ENCODE measurements at regions not wholly inside any gene's neighbourhood (a gene's known extent, or its start where the extent isn't known, plus 50 kb on each side); places are given as distances from the start of the nearest gene placed in this dataset.

- no TSS peak for BruUV-seq (replicated peaks)
Observed at GRCh38 chrX:69305333-69306062, 140.2 kb upstream of the PJA1 start.

GRCh38 chrX:69303231-69303630 is 138.0 kb upstream of the PJA1 start:
- Histone ChIP-seq H3K27me3 (replicated peaks; ENCODE audit: insufficient read depth, low read depth, low read length, poor library complexity) (no peaks in the 10 kb centered on the region), H3K4me3 (ENCODE audit: low read depth, low read length, poor library complexity, severe bottlenecking) (no peak overlapping the region), H3K36me3 (ENCODE audit: insufficient read depth, low read length, poor library complexity, severe bottlenecking) (no peaks in the 10 kb centered on the region), H3K4me1 (ENCODE audit: insufficient read depth, low read length, poor library complexity, severe bottlenecking) (peaks cover 50% of the 10 kb centered on the region), H3K9me3 (ENCODE audit: low read depth, low read length, poor library complexity, severe bottlenecking) (no peaks in the 10 kb centered on the region), H3K27ac (ENCODE audit: low read depth, low read length, poor library complexity, severe bottlenecking) (no peak overlapping the region)
- POLR2A ChIA-PET (ENCODE audit: low non-redundant PET) = no interaction called here
- DNase-seq (ENCODE audit: low spot score) = no peak
- CTCF ChIA-PET = no interaction called here
- BruUV-seq (replicated peaks) = no TSS peak
- intact Hi-C loops (cut with micrococcal nuclease; ENCODE audit: unreplicated experiment) = no loop called here
- TF ChIP-seq CTCF (conservative IDR thresholded peaks at IDR 0.05; ENCODE audit: low read depth, low read length) (no peak), EZH2 (IDR thresholded peaks at IDR 0.05; ENCODE audit: borderline replicate concordance, low read depth, low read length, poor library complexity, severe bottlenecking) (no peak)

More at GRCh38 chrX:69305333-69306062, 140.2 kb upstream of the PJA1 start:
- no peaks in the 10 kb centered on the region for H3K36me3 ChIP-seq (ENCODE audit: insufficient read depth, low read length, poor library complexity, severe bottlenecking)
- peak overlapping the region; percentile 79 for H3K27ac ChIP-seq (ENCODE audit: low read depth, low read length, poor library complexity, severe bottlenecking)
- POLR2A ChIA-PET (ENCODE audit: low non-redundant PET) = no interaction called here
- intact Hi-C loops (cut with micrococcal nuclease; ENCODE audit: unreplicated experiment) = no loop called here
- CTCF ChIA-PET = no interaction called here
- H3K4me3 ChIP-seq (ENCODE audit: low read depth, low read length, poor library complexity, severe bottlenecking) = no peak overlapping the region
- H3K4me1 ChIP-seq (ENCODE audit: insufficient read depth, low read length, poor library complexity, severe bottlenecking) = peaks cover 38% of the 10 kb centered on the region
- peak; percentile 66 for DNase-seq (ENCODE audit: low spot score)
- H3K27me3 ChIP-seq (replicated peaks; ENCODE audit: insufficient read depth, low read depth, low read length, poor library complexity) = no peaks in the 10 kb centered on the region
- TF ChIP-seq CTCF (conservative IDR thresholded peaks at IDR 0.05; ENCODE audit: low read depth, low read length) (no peak), EZH2 (IDR thresholded peaks at IDR 0.05; ENCODE audit: borderline replicate concordance, low read depth, low read length, poor library complexity, severe bottlenecking) (no peak)
- no peaks in the 10 kb centered on the region for H3K9me3 ChIP-seq (ENCODE audit: low read depth, low read length, poor library complexity, severe bottlenecking)

GRCh38 chrX:69299951-69300714 is 134.9 kb upstream of the PJA1 start:
- H3K4me1 ChIP-seq (ENCODE audit: insufficient read depth, low read length, poor library complexity, severe bottlenecking) = peaks cover 38% of the 10 kb centered on the region
- POLR2A ChIA-PET (ENCODE audit: low non-redundant PET) = no interaction called here
- no peaks in the 10 kb centered on the region for H3K36me3 ChIP-seq (ENCODE audit: insufficient read depth, low read length, poor library complexity, severe bottlenecking)
- H3K27ac ChIP-seq (ENCODE audit: low read depth, low read length, poor library complexity, severe bottlenecking) = peak overlapping the region; percentile 65
- H3K9me3 ChIP-seq (ENCODE audit: low read depth, low read length, poor library complexity, severe bottlenecking) = no peaks in the 10 kb centered on the region
- no TSS peak for BruUV-seq (replicated peaks)
- CTCF ChIA-PET = no interaction called here
- intact Hi-C loops (cut with micrococcal nuclease; ENCODE audit: unreplicated experiment) = no loop called here
- DNase-seq (ENCODE audit: low spot score) = no peak
- no peaks in the 10 kb centered on the region for H3K27me3 ChIP-seq (replicated peaks; ENCODE audit: insufficient read depth, low read depth, low read length, poor library complexity)
- no peak overlapping the region for H3K4me3 ChIP-seq (ENCODE audit: low read depth, low read length, poor library complexity, severe bottlenecking)
- TF ChIP-seq CTCF (conservative IDR thresholded peaks at IDR 0.05; ENCODE audit: low read depth, low read length) (no peak), EZH2 (IDR thresholded peaks at IDR 0.05; ENCODE audit: borderline replicate concordance, low read depth, low read length, poor library complexity, severe bottlenecking) (no peak)

All from A673 (cell line).